CD4-positive, CD25-positive, alpha-beta regulatory T cell (primary cell): ENCODE measurements at regions not wholly inside any gene's neighbourhood (a gene's known extent, or its start where the extent isn't known, plus 50 kb on each side); places are given as distances from the start of the nearest gene placed in this dataset.

ENCODE experiments used
- ATAC-seq, 2 donors: fragments of 150-1000 bp; cut with Tn5 transposase; one replicate each; pipeline ENCODE4 v1.10.0; 2021; ENCODE audit warnings: low read depth in 2 of 2, moderate number of reproducible peaks in 2 of 2, moderate library complexity in 1 of 2
- DNase-seq, 3 donors: peaks; one replicate each; pipeline versions ENCODE4 v3.0.0 to v3.0.0-alpha.2; 2012 to 2022; ENCODE audit warnings: mixed read lengths in 1 of 3
- H3K27ac ChIP-seq: one replicate; pipeline ENCODE4 v1.7.0; 2013; ENCODE audit warnings: mild to moderate bottlenecking, low read length; ENCODE audit not compliant: insufficient read depth, poor library complexity, severe bottlenecking
- H3K27me3 ChIP-seq: one replicate; pipeline ENCODE4 v1.7.0; 2013; ENCODE audit warnings: low read length; ENCODE audit not compliant: control insufficient read depth, insufficient read depth
- H3K36me3 ChIP-seq: one replicate; pipeline ENCODE4 v1.7.0; 2013; ENCODE audit warnings: mild to moderate bottlenecking, low read length, moderate library complexity; ENCODE audit not compliant: control insufficient read depth, insufficient read depth
- H3K4me1 ChIP-seq: 2 replicates; pipeline ENCODE4 v1.7.0; 2013; ENCODE audit warnings: mild to moderate bottlenecking, low read length; ENCODE audit not compliant: insufficient read depth, control insufficient read depth, poor library complexity, severe bottlenecking
- H3K4me3 ChIP-seq: one replicate; pipeline ENCODE4 v1.7.0; 2013; ENCODE audit warnings: low read depth, mild to moderate bottlenecking, low read length, moderate library complexity
- H3K9me3 ChIP-seq, 2 experiments: 1 replicate in 1 of 2; 2 replicates in 1 of 2; pipeline ENCODE4 v1.7.0; 2013; ENCODE audit warnings: low read length in 2 of 2, mild to moderate bottlenecking in 1 of 2, moderate library complexity in 1 of 2; ENCODE audit not compliant: control insufficient read depth in 2 of 2
- H3K27ac Mint-ChIP-seq, 3 donors: one replicate each; pipeline ENCODE4 v1.8.0; 2020 to 2022; ENCODE audit warnings: mild to moderate bottlenecking in 3 of 3, mixed read lengths in 3 of 3, moderate library complexity in 2 of 3
- H3K27me3 Mint-ChIP-seq: one replicate; pipeline ENCODE4 v1.8.0; 2022; ENCODE audit warnings: mild to moderate bottlenecking, mixed read lengths
- H3K36me3 Mint-ChIP-seq: one replicate; pipeline ENCODE4 v1.8.0; 2020; ENCODE audit warnings: mixed read lengths
- H3K4me1 Mint-ChIP-seq, 4 donors: one replicate each; pipeline ENCODE4 v1.8.0; 2020 to 2022; ENCODE audit warnings: mixed read lengths in 4 of 4, mild to moderate bottlenecking in 1 of 4
- H3K4me3 Mint-ChIP-seq, 4 donors: one replicate each; pipeline ENCODE4 v1.8.0; 2020 to 2022; ENCODE audit warnings: mild to moderate bottlenecking in 4 of 4, mixed read lengths in 4 of 4, moderate library complexity in 3 of 4
- H3K9me3 Mint-ChIP-seq, 7 donors: one replicate each; pipeline ENCODE4 v1.8.0; 2020 to 2022; ENCODE audit warnings: mixed read lengths in 7 of 7, mild to moderate bottlenecking in 3 of 7, moderate library complexity in 2 of 7

GRCh38 chr2:120563616-120564015 is 172.1 kb upstream of the GLI2 start:
- no peak for ATAC-seq
- no peaks in the 10 kb centered on the region for H3K4me1 ChIP-seq
- no peak overlapping the region for H3K27ac ChIP-seq
- H3K36me3 ChIP-seq: no peaks in the 10 kb centered on the region
- H3K9me3 ChIP-seq: no peaks in the 10 kb centered on the region
- H3K27ac Mint-ChIP-seq: no peak overlapping the region
- DNase-seq: no peak
- H3K27me3 Mint-ChIP-seq: peaks cover 3% of the 10 kb centered on the region
- no peaks in the 10 kb centered on the region for H3K36me3 Mint-ChIP-seq
- no peaks in the 10 kb centered on the region for H3K27me3 ChIP-seq
- H3K4me1 Mint-ChIP-seq: peaks cover 0 to 4% (median 0%) of the 10 kb centered on the region in 4 donors
- H3K4me3 Mint-ChIP-seq: no peak overlapping the region
- no peaks in the 10 kb centered on the region for H3K9me3 Mint-ChIP-seq
- H3K4me3 ChIP-seq: no peak overlapping the region

- Histone ChIP-seq H3K9me3 (no peaks in the 10 kb centered on the region), H3K27ac (no peak overlapping the region), H3K36me3 (no peaks in the 10 kb centered on the region), H3K27me3 (no peaks in the 10 kb centered on the region), H3K4me1 (no peaks in the 10 kb centered on the region), H3K4me3 (no peak overlapping the region)
- ATAC-seq (no peak), DNase-seq (no peak)
- Mint-ChIP-seq H3K4me1 (peaks cover 0 to 1% (median 0%) of the 10 kb centered on the region in 4 donors), H3K27me3 (no peaks in the 10 kb centered on the region), H3K36me3 (no peaks in the 10 kb centered on the region), H3K4me3 (no peak overlapping the region), H3K9me3 (no peaks in the 10 kb centered on the region), H3K27ac (no peak overlapping the region)
Observed at GRCh38 chr2:120564213-120565094, 171.2 kb upstream of the GLI2 start.

GRCh38 chr2:120565095-120565460 is 170.6 kb upstream of the GLI2 start:
- DNase-seq: no peak
- Mint-ChIP-seq H3K27me3 (no peaks in the 10 kb centered on the region), H3K27ac (no peak overlapping the region), H3K36me3 (no peaks in the 10 kb centered on the region), H3K9me3 (no peaks in the 10 kb centered on the region), H3K4me1 (no peaks in the 10 kb centered on the region), H3K4me3 (no peak overlapping the region)
- no peaks in the 10 kb centered on the region for H3K27me3 ChIP-seq
- no peak for ATAC-seq
- H3K36me3 ChIP-seq: no peaks in the 10 kb centered on the region
- H3K9me3 ChIP-seq: no peaks in the 10 kb centered on the region
- H3K4me1 ChIP-seq: no peaks in the 10 kb centered on the region
- H3K4me3 ChIP-seq: no peak overlapping the region
- no peak overlapping the region for H3K27ac ChIP-seq

GRCh38 chr2:120565929-120566328 is 169.7 kb upstream of the GLI2 start:
- no peaks in the 10 kb centered on the region for H3K9me3 Mint-ChIP-seq
- Histone ChIP-seq H3K27me3 (no peaks in the 10 kb centered on the region), H3K4me1 (no peaks in the 10 kb centered on the region), H3K27ac (no peak overlapping the region), H3K36me3 (no peaks in the 10 kb centered on the region), H3K9me3 (no peaks in the 10 kb centered on the region), H3K4me3 (no peak overlapping the region)
- H3K36me3 Mint-ChIP-seq: no peaks in the 10 kb centered on the region
- no peak for ATAC-seq
- H3K27ac Mint-ChIP-seq: no peak overlapping the region
- H3K27me3 Mint-ChIP-seq: no peaks in the 10 kb centered on the region
- H3K4me3 Mint-ChIP-seq: no peak overlapping the region
- no peaks in the 10 kb centered on the region for H3K4me1 Mint-ChIP-seq
- DNase-seq: no peak

GRCh38 chr2:120566331-120567035 is 169.2 kb upstream of the GLI2 start:
- H3K27ac ChIP-seq: no peak overlapping the region
- no peaks in the 10 kb centered on the region for H3K27me3 ChIP-seq
- no peaks in the 10 kb centered on the region for H3K9me3 Mint-ChIP-seq
- no peaks in the 10 kb centered on the region for H3K9me3 ChIP-seq
- no peaks in the 10 kb centered on the region for H3K27me3 Mint-ChIP-seq
- DNase-seq (no peak), ATAC-seq (no peak)
- H3K4me3 Mint-ChIP-seq: no peak overlapping the region
- no peaks in the 10 kb centered on the region for H3K4me1 ChIP-seq
- no peaks in the 10 kb centered on the region for H3K36me3 Mint-ChIP-seq
- H3K36me3 ChIP-seq: no peaks in the 10 kb centered on the region
- H3K27ac Mint-ChIP-seq: no peak overlapping the region
- no peak overlapping the region for H3K4me3 ChIP-seq
- no peaks in the 10 kb centered on the region for H3K4me1 Mint-ChIP-seq

DNA sequence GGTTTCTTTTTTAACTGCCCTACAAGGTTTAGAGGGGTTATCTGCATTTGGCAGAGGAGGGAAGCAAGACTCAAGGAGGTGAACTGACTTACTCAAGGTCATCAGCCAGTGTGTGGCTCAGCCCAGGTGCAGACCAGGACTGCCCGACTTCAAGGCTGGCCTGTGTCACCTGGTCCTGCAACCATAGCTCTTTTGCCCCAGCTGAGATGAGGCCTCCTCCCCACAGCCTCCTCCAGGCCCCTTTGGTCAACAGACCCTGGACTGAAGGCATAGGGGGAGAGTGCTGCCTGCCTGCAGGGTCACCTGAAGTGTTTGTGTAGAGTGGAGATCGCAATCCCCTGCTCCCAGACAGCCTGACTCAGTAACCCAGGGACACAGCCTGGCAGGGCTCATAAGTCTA is 168.5 kb upstream of the GLI2 start:
- Histone ChIP-seq H3K9me3 (no peaks in the 10 kb centered on the region), H3K27me3 (no peaks in the 10 kb centered on the region), H3K4me1 (no peaks in the 10 kb centered on the region), H3K4me3 (no peak overlapping the region), H3K27ac (no peak overlapping the region), H3K36me3 (no peaks in the 10 kb centered on the region)
- ATAC-seq (no peak), DNase-seq (no peak)
- H3K36me3 Mint-ChIP-seq: no peaks in the 10 kb centered on the region
- H3K9me3 Mint-ChIP-seq: no peaks in the 10 kb centered on the region
- H3K27me3 Mint-ChIP-seq: no peaks in the 10 kb centered on the region
- H3K4me3 Mint-ChIP-seq: no peak overlapping the region
- no peaks in the 10 kb centered on the region for H3K4me1 Mint-ChIP-seq
- H3K27ac Mint-ChIP-seq: no peak overlapping the region

- H3K36me3 Mint-ChIP-seq: no peaks in the 10 kb centered on the region
- Histone ChIP-seq H3K27ac (no peak overlapping the region), H3K4me1 (no peaks in the 10 kb centered on the region), H3K9me3 (no peaks in the 10 kb centered on the region), H3K36me3 (no peaks in the 10 kb centered on the region), H3K27me3 (no peaks in the 10 kb centered on the region), H3K4me3 (no peak overlapping the region)
- no peaks in the 10 kb centered on the region for H3K4me1 Mint-ChIP-seq
- DNase-seq (no peak), ATAC-seq (no peak)
- H3K27me3 Mint-ChIP-seq: no peaks in the 10 kb centered on the region
- H3K9me3 Mint-ChIP-seq: no peaks in the 10 kb centered on the region
- H3K4me3 Mint-ChIP-seq: no peak overlapping the region
- H3K27ac Mint-ChIP-seq: no peak overlapping the region
Observed at GRCh38 chr2:120568089-120568974, 167.3 kb upstream of the GLI2 start.
